SK-N-SH (cell line): ENCODE measurements at regions not wholly inside any gene's neighbourhood (a gene's known extent, or its start where the extent isn't known, plus 50 kb on each side); places are given as distances from the start of the nearest gene placed in this dataset.

ENCODE experiments used
- CTCF ChIA-PET: fragments of 300-600, 350-600 bp; formaldehyde crosslinking; extraction: SDS; loops from one replicate; lab custom pipeline; 2021; lab: Yijun Ruan, JAX
- POLR2A ChIA-PET: fragments of 350-600 bp; sonication (Branson Sonifier 250); formaldehyde crosslinking; extraction: SDS; loops from one replicate; lab custom pipeline; 2020; ENCODE audit warnings: antibody characterized with exemption, inconsistent platforms; lab: Yijun Ruan, JAX
- DNase-seq: peaks from one replicate; pipeline ENCODE4 v3.0.0; 2012
- H2AFZ ChIP-seq: fragments of 200-600 bp; sonication (generic); 2 replicates; pipeline ENCODE4 v1.8.1; 2016; ENCODE audit warnings: antibody characterized with exemption, mild to moderate bottlenecking, low read depth
- H3F3A ChIP-seq: fragments of 200-600 bp; sonication (generic); replicated peaks from 2 replicates; pipeline ENCODE3; 2016; ENCODE audit warnings: antibody characterized with exemption, mild to moderate bottlenecking; ENCODE audit not compliant: insufficient read depth
- H3K27ac ChIP-seq, 2 experiments: fragments of 200-500 bp in 1 of 2; fragments of 200-600 bp in 1 of 2; sonication (Bioruptor generic) in 1 of 2; sonication (generic), shearing (Covaris generic) in 1 of 2; 2 replicates each; pipeline versions ENCODE4 v1.5.1 to v1.6.1; 2014 to 2016; ENCODE audit warnings: low read depth in 2 of 2, inconsistent platforms in 1 of 2, low read length in 1 of 2, mild to moderate bottlenecking in 1 of 2, mixed read lengths in 1 of 2
- H3K27me3 ChIP-seq: fragments of 200-600 bp; sonication (generic), shearing (Covaris generic); 2 replicates; pipeline ENCODE4 v1.6.1; 2016; ENCODE audit warnings: mixed run types; ENCODE audit not compliant: insufficient read depth
- H3K36me3 ChIP-seq, 2 experiments: fragments of 200-500 bp in 1 of 2; fragments of 200-600 bp in 1 of 2; sonication (Bioruptor generic) in 1 of 2; sonication (generic) in 1 of 2; replicated peaks in 1 of 2; 2 replicates each; pipeline versions ENCODE3 to v1.5.1; 2014 to 2016; ENCODE audit warnings: low read length in 1 of 2, mild to moderate bottlenecking in 1 of 2; ENCODE audit not compliant: insufficient read depth in 2 of 2, control insufficient read depth in 1 of 2
- H3K4me1 ChIP-seq, 2 experiments: fragments of 200-500 bp in 1 of 2; fragments of 200-600 bp in 1 of 2; sonication (Bioruptor generic) in 1 of 2; sonication (generic), shearing (Covaris generic) in 1 of 2; 2 replicates each; pipeline versions ENCODE4 v1.5.1 to v1.6.1; 2014 to 2016; ENCODE audit warnings: low read depth in 1 of 2, low read length in 1 of 2, mixed run types in 1 of 2; ENCODE audit not compliant: insufficient read depth in 2 of 2, control insufficient read depth in 1 of 2
- H3K4me2 ChIP-seq: fragments of 200-600 bp; sonication (generic), shearing (Covaris generic); 2 replicates; pipeline ENCODE4 v1.6.1; 2017; ENCODE audit warnings: mixed run types
- H3K4me3 ChIP-seq, 2 experiments: fragments of 200-500 bp in 1 of 2; fragments of 200-600 bp in 1 of 2; sonication (Bioruptor generic) in 1 of 2; sonication (generic), shearing (Covaris generic) in 1 of 2; 2 replicates each; pipeline versions ENCODE4 v1.5.1 to v1.8.1; 2014 to 2016; ENCODE audit warnings: low read depth in 2 of 2, inconsistent platforms in 1 of 2, low read length in 1 of 2, mild to moderate bottlenecking in 1 of 2, mixed read lengths in 1 of 2, moderate library complexity in 1 of 2
- H3K79me2 ChIP-seq: fragments of 200-600 bp; sonication (generic); 2 replicates; pipeline ENCODE4 v1.8.1; 2017; ENCODE audit warnings: mild to moderate bottlenecking; ENCODE audit not compliant: insufficient read depth
- H3K9ac ChIP-seq: fragments of 200-600 bp; sonication (generic); 2 replicates; pipeline ENCODE4 v1.6.1; 2017; ENCODE audit warnings: mixed run types
- H3K9me2 ChIP-seq: fragments of 200-600 bp; sonication (generic); 2 replicates; pipeline ENCODE4 v1.6.1; 2017; ENCODE audit warnings: mixed run types
- H3K9me3 ChIP-seq: fragments of 200-600 bp; sonication (generic); 2 replicates; pipeline ENCODE4 v1.6.1; 2017; ENCODE audit warnings: mixed run types, mild to moderate bottlenecking, moderate library complexity
- H4K20me1 ChIP-seq: fragments of 200-600 bp; sonication (generic); 2 replicates; pipeline ENCODE4 v1.6.1; 2017; ENCODE audit warnings: mild to moderate bottlenecking, mixed run types; ENCODE audit not compliant: insufficient read depth
- CHD2 ChIP-seq: fragments of 150-350 bp; IDR thresholded peaks from 2 replicates; pipeline ENCODE4 v1.6.1; 2018; ENCODE audit warnings: low read length; ENCODE audit not compliant: partially characterized antibody
- ELF1 ChIP-seq: IDR thresholded peaks from 2 replicates; pipeline ENCODE4 v1.4.0; 2012
- EP300 ChIP-seq, 2 experiments: IDR thresholded peaks; 2 replicates each; pipeline versions ENCODE4 v1.4.0 to v1.6.1; 2012; ENCODE audit warnings: borderline replicate concordance in 1 of 2, low read depth in 1 of 2, low read length in 1 of 2
- FOXJ3 ChIP-seq: sonication (generic); formaldehyde crosslinking; IDR thresholded peaks from 2 replicates; pipeline ENCODE4 v1.5.1; 2020; ENCODE audit warnings: mild to moderate bottlenecking, missing genetic modification reagents
- FOXM1 ChIP-seq: IDR thresholded peaks from 2 replicates; pipeline ENCODE4 v1.4.0; 2012; ENCODE audit warnings: low read depth, mild to moderate bottlenecking
- GATA2 ChIP-seq: sonication (generic); formaldehyde crosslinking; IDR thresholded peaks from 2 replicates; pipeline ENCODE4 v1.5.0; 2020; ENCODE audit warnings: mild to moderate bottlenecking, missing genetic modification reagents
- JUND ChIP-seq: IDR thresholded peaks from 2 replicates; pipeline ENCODE4 v1.4.0; 2012
- NRF1 ChIP-seq: IDR thresholded peaks from 2 replicates; pipeline ENCODE4 v1.6.1; 2012; ENCODE audit warnings: low read depth, mild to moderate bottlenecking, low read length
- POLR2AphosphoS5 ChIP-seq: IDR thresholded peaks from 2 replicates; pipeline ENCODE4 v1.6.1; 2012; ENCODE audit warnings: low read depth, low read length
- SIN3A ChIP-seq: IDR thresholded peaks from 2 replicates; pipeline ENCODE4 v1.6.1; 2012; ENCODE audit warnings: low read depth, mild to moderate bottlenecking, low read length, moderate library complexity, borderline replicate concordance
- SMC3 ChIP-seq: IDR thresholded peaks from 2 replicates; pipeline ENCODE4 v1.6.1; 2012; ENCODE audit warnings: low read depth, low read length, improper control_type of control experiment
- TCF12 ChIP-seq: IDR thresholded peaks from 2 replicates; pipeline ENCODE4 v1.4.0; 2012
- TEAD4 ChIP-seq: IDR thresholded peaks from 2 replicates; pipeline ENCODE4 v1.4.0; 2012; ENCODE audit warnings: mild to moderate bottlenecking, borderline replicate concordance; ENCODE audit not compliant: insufficient read depth
- WGBS: methylation state at CpG from one replicate; pipeline ENCODE4 v1.1.6; 2017; ENCODE audit warnings: low lambda C conversion rate; 5-methylcytosine and 5-hydroxymethylcytosine counted together
- TF ChIP-seq, protein P1 (sequence below): IDR thresholded peaks from 2 replicates; pipeline ENCODE4 v1.4.0; 2012; ENCODE audit warnings: low read depth, borderline replicate concordance
- TF ChIP-seq, protein P2 (sequence below): IDR thresholded peaks from 2 replicates; pipeline ENCODE4 v1.4.0; 2012; ENCODE audit warnings: low read depth, borderline replicate concordance
- TF ChIP-seq, protein P3 (sequence below): IDR thresholded peaks from 2 replicates; pipeline ENCODE4 v1.6.1; 2012; ENCODE audit warnings: mild to moderate bottlenecking, low read depth, low read length, moderate library complexity
- TF ChIP-seq, protein P4 (sequence below): fragments of 200-600 bp; sonication (generic); IDR thresholded peaks from 2 replicates; pipeline ENCODE4 v1.6.1; 2017; ENCODE audit warnings: antibody characterized with exemption, mild to moderate bottlenecking, moderate library complexity

DNA sequence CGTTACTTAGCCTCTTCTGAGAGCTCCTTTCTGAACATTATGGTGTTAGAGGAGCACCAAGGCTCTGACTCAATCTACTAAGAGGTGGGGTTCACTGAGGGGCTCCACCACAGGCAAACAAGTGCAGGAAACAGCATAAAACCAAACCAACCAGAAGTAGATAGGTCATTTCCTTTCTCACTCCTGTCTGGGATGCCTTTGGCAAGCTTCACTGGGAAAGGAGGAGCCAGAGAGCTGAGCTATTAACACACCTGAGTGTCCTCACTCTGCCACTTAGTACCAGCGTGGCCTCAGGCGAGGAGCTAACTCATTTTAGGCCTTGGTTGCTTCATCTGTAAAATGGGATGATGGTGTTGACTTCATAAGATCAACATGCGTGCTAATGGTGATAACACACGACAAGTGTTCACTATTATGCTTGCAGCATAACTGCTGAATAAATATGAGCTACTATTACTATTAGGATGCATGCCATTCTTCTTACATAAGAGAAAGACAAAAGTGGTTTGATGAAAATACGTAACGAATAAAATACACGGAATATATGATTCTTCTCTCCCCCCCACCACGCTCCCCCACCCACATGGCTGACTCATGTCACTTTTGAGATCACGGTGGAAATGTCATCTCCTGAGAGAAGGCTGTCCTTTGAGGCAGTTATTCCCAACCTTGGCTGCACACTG, 185.4 kb downstream of the BCAS1 start:
- H3F3A ChIP-seq = peaks cover 29% of the 10 kb centered on the region
- H3K27me3 ChIP-seq = no peaks in the 10 kb centered on the region
- H3K9me3 ChIP-seq = no peaks in the 10 kb centered on the region
- DNase-seq = no peak
- no peak overlapping the region for H3K4me2 ChIP-seq
- WGBS = 81% methylated on average over 10 of the region's 10 CpGs
- H3K9ac ChIP-seq = no peak overlapping the region
- no peak overlapping the region for H3K27ac ChIP-seq
- TF ChIP-seq FOXJ3 (CRISPR knock-in tag) = no peak
- TF ChIP-seq JUND = no peak
- no peak for TF ChIP-seq POLR2AphosphoS5
- no peak for TF ChIP-seq SMC3
- no peak for TF ChIP-seq EP300 (IDR thresholded peaks at IDR 0.05; ENCODE audit: borderline replicate concordance in 1 of 2, low read depth in 1 of 2, low read length in 1 of 2)
- no peak for TF ChIP-seq TEAD4
- TF ChIP-seq TCF12 = no peak
- H3K9me2 ChIP-seq = no peaks in the 10 kb centered on the region
- H3K4me1 ChIP-seq = no peaks in the 10 kb centered on the region; a peak in 1 of 4 replicates
- POLR2A ChIA-PET = no interaction called here
- CTCF ChIA-PET = interaction anchor here (0.6 to 1.5 kb wide), 4 partner anchors 13 to 1191 kb away, joined by 3 to 4 read pairs (median 4); no protein-coding TSS in a partner anchor
- H3K36me3 ChIP-seq = no peaks in the 10 kb centered on the region
- no peak overlapping the region for H2AFZ ChIP-seq
- H3K79me2 ChIP-seq = no peaks in the 10 kb centered on the region
- H3K4me3 ChIP-seq = no peak overlapping the region
- H4K20me1 ChIP-seq = no peaks in the 10 kb centered on the region

DNA sequence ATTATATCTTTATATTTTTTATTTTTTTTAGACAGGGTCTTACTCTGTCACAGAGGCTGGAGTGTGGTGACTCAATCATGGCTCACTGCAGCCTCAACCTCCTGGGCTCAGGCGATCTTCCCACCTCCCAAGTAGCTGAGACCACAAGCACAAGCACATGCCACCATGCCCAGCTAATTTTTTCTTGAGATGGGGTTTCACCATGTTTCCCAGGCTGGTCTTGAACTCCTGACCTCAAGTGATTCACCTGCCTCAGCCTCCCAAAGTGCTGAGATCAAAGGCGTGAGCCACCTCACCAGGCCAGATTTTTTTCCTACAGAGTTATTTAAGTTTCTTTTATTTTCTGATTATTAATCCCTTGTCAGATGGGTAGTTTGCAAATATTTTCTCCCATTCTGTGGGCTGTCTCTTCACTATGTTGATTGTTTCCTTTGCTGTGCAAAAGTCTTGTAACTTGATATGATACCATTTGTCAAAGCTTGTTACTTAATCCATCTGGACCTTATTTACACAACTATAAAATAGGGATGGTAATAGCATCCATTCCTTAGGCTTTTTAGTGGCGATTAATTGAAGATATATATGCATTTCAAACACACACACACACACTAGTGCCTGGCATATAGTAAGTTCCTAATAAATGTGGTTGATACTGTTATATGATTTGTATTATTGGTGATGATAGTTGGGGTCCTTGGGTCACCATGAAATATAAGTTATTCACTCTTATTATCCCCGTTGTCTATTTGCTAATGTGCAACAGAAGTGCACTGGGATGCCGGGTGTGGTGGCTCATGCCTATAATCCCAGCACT, 187.1 kb downstream of the BCAS1 start:
- H3F3A ChIP-seq = peaks cover 25% of the 10 kb centered on the region
- POLR2A ChIA-PET = no interaction called here
- H3K4me2 ChIP-seq = no peak overlapping the region
- H3K4me3 ChIP-seq = no peak overlapping the region
- H3K27me3 ChIP-seq = no peaks in the 10 kb centered on the region
- 51% methylated on average over 5 of the region's 5 CpGs for WGBS
- peak overlapping the region; percentile 24; the same call in 1 of the 2 replicates for H3K9ac ChIP-seq
- H4K20me1 ChIP-seq = no peaks in the 10 kb centered on the region
- H3K36me3 ChIP-seq = no peaks in the 10 kb centered on the region
- H3K79me2 ChIP-seq = no peaks in the 10 kb centered on the region
- H3K4me1 ChIP-seq = no peaks in the 10 kb centered on the region
- no peaks in the 10 kb centered on the region for H3K9me3 ChIP-seq
- H3K9me2 ChIP-seq = no peaks in the 10 kb centered on the region
- CTCF ChIA-PET = no interaction called here
- no peak for DNase-seq
- H3K27ac ChIP-seq = peak overlapping the region in 1 of 2 experiments; percentile 72; a peak in 2 of 4 replicates
- no peak overlapping the region; the same call in 1 of the 2 replicates for H2AFZ ChIP-seq
- TF ChIP-seq SIN3A (no peak), NRF1 (no peak), EP300 (IDR thresholded peaks at IDR 0.05; ENCODE audit: borderline replicate concordance in 1 of 2, low read depth in 1 of 2, low read length in 1 of 2) (peak in 1 of 2 experiments; percentile 26; a peak in 1 of 4 replicates), POLR2AphosphoS5 (no peak), ELF1 (no peak), CHD2 (no peak), SMC3 (no peak), GATA2 (CRISPR knock-in tag) (no peak), FOXM1 (no peak)
- TF ChIP-seq, protein P1, sequence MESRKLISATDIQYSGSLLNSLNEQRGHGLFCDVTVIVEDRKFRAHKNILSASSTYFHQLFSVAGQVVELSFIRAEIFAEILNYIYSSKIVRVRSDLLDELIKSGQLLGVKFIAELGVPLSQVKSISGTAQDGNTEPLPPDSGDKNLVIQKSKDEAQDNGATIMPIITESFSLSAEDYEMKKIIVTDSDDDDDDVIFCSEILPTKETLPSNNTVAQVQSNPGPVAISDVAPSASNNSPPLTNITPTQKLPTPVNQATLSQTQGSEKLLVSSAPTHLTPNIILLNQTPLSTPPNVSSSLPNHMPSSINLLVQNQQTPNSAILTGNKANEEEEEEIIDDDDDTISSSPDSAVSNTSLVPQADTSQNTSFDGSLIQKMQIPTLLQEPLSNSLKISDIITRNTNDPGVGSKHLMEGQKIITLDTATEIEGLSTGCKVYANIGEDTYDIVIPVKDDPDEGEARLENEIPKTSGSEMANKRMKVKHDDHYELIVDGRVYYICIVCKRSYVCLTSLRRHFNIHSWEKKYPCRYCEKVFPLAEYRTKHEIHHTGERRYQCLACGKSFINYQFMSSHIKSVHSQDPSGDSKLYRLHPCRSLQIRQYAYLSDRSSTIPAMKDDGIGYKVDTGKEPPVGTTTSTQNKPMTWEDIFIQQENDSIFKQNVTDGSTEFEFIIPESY = no peak
- TF ChIP-seq, protein P2, sequence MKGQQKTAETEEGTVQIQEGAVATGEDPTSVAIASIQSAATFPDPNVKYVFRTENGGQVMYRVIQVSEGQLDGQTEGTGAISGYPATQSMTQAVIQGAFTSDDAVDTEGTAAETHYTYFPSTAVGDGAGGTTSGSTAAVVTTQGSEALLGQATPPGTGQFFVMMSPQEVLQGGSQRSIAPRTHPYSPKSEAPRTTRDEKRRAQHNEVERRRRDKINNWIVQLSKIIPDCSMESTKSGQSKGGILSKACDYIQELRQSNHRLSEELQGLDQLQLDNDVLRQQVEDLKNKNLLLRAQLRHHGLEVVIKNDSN = no peak
- TF ChIP-seq, protein P3, sequence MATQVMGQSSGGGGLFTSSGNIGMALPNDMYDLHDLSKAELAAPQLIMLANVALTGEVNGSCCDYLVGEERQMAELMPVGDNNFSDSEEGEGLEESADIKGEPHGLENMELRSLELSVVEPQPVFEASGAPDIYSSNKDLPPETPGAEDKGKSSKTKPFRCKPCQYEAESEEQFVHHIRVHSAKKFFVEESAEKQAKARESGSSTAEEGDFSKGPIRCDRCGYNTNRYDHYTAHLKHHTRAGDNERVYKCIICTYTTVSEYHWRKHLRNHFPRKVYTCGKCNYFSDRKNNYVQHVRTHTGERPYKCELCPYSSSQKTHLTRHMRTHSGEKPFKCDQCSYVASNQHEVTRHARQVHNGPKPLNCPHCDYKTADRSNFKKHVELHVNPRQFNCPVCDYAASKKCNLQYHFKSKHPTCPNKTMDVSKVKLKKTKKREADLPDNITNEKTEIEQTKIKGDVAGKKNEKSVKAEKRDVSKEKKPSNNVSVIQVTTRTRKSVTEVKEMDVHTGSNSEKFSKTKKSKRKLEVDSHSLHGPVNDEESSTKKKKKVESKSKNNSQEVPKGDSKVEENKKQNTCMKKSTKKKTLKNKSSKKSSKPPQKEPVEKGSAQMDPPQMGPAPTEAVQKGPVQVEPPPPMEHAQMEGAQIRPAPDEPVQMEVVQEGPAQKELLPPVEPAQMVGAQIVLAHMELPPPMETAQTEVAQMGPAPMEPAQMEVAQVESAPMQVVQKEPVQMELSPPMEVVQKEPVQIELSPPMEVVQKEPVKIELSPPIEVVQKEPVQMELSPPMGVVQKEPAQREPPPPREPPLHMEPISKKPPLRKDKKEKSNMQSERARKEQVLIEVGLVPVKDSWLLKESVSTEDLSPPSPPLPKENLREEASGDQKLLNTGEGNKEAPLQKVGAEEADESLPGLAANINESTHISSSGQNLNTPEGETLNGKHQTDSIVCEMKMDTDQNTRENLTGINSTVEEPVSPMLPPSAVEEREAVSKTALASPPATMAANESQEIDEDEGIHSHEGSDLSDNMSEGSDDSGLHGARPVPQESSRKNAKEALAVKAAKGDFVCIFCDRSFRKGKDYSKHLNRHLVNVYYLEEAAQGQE = 0 out of 2 replicates have a peak, but pooled peaks have one; percentile 13
- TF ChIP-seq, protein P4, sequence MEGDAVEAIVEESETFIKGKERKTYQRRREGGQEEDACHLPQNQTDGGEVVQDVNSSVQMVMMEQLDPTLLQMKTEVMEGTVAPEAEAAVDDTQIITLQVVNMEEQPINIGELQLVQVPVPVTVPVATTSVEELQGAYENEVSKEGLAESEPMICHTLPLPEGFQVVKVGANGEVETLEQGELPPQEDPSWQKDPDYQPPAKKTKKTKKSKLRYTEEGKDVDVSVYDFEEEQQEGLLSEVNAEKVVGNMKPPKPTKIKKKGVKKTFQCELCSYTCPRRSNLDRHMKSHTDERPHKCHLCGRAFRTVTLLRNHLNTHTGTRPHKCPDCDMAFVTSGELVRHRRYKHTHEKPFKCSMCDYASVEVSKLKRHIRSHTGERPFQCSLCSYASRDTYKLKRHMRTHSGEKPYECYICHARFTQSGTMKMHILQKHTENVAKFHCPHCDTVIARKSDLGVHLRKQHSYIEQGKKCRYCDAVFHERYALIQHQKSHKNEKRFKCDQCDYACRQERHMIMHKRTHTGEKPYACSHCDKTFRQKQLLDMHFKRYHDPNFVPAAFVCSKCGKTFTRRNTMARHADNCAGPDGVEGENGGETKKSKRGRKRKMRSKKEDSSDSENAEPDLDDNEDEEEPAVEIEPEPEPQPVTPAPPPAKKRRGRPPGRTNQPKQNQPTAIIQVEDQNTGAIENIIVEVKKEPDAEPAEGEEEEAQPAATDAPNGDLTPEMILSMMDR = no peak
